LHCN-M2 (cell line): ENCODE measurements at regions not wholly inside any gene's neighbourhood (a gene's known extent, or its start where the extent isn't known, plus 50 kb on each side); places are given as distances from the start of the nearest gene placed in this dataset.
"Not testable (repeated sequence)": the region's sequence is repeated elsewhere in the genome, so short reads cannot be mapped to it uniquely, and the experiment has no call there.

Experiments used
- DNase-seq: peaks from one replicate; pipeline ENCODE4 v3.0.0-alpha.2; 2012; ENCODE audit warnings: low read depth

DNA sequence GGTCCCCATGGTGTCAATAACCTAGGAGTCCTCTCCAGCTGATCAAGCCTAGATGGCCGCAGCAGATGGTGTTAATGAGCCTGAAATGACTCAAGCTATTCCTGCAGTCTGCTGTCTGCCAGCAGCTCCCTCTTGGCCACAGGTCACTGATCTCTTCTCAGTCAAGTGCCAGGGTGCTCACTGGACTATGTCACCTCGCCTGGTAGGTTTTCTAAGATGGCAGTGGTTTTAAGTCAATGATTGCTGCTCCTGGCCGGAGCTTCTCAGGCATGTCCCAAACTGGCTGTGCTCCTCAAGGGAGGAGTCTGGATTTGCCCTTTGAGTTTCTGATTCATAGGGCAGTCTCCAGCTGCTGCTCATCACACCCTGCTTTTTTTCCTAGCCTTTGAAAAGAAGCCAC is 58.6 kb upstream of the SHISA6 start:
- no peak for DNase-seq

DNA sequence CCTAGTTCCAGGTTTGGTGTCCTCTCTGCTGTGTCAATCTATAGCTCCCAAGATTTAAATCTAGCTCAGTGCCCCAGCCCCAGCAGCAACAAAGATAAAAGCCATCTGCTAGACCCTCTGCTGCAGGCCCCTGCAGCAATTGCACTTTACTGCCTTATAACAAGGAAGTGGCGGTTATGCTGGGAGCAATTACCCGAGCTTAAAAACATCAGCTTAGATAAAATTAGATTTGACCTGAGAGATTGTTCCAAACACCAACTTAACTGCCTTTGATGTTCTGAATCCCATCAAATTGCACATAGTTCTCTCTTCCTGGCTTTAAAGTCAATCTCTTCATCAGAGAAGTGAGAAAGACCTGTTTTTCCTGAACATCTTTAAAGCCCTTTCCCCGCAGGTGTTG is 62.4 kb upstream of the SHISA6 start:
- DNase-seq: no peak

DNA sequence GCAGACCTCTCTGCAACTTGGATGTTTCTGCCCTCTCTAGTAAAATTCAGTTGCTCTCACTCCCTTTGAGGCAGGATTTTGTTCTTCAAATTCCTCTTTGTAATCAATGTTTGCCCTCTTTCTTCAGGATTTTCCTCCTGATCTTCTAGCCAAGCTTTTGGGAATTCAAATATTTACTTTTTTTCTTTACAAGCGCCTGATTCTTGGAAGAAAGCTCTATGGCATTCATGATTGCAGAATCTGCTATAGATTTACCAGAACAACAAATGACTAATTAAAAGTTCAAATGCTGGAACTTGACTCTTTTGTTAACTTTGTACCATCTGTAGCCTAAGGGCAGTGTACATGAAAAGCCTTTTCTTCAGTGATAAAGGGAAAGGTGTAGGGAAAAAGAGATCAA is 63.7 kb upstream of the SHISA6 start:
- no peak for DNase-seq

DNA sequence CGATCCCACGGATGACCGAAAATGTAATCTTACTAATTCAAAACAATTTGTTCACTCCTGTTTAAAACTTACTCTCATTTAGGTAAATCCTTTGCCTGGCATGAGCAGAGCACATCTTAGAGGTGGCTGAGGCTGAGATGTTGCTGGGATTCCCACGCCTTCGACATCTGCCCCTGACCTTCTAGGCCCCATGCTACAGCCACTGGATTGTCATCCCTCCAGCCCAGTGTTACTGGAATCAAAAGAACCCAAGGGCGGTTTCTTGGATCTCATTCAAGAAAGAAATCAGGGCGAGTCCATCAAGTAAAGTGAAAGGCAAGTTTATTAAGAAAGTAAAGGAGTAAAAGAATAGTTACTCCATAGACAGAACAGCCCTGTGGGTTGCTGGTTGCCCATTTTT is 64.5 kb upstream of the SHISA6 start:
- no peak for DNase-seq

DNA sequence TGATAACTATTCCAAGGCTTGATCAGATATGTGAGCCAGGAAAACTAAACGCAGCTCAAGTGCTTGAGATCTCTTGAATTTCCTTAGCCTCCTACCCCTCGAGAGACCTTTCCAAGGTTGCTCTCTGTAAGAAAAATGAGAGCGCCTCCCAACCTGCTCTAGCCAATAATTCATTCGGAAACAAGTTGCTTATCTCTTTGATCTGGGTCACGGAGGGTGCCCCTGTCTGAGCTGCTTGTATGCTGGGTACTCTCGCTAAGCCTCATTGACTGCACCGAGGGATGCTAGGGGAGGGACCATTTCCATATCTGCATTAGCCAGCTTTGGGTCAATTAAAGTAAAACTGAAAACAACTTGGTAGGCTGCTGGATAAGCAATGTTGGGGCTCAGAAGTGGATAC is 70.1 kb upstream of the SHISA6 start:
- no peak for DNase-seq

DNA sequence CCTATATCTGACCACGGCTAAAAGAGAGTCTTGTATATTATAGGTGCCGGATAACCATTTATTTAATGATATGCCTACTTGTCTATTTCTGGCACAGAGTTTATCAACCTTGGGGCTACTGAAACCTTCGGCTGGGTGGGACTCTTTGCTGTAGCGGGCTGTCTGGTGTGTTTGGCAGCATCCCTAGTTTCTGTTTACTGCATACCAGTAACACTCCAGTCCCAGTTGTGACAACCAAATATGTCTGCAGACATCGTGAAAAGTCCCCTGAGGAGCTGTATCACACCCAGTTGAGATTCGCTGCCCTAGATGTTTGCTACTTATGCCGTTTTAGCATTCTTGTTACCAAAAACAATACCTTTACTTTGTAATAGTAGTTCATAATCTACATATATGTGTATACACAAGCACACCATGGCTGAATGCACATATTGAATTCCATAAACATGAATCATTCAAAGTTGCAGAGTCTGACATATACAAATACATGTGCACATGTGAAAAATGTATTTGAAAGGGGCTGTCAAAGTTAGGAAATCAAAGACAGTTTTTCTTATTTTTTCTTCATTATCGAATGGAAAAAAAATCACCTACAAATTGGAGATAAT is 89.1 kb upstream of the SHISA6 start:
- no peak for DNase-seq

DNA sequence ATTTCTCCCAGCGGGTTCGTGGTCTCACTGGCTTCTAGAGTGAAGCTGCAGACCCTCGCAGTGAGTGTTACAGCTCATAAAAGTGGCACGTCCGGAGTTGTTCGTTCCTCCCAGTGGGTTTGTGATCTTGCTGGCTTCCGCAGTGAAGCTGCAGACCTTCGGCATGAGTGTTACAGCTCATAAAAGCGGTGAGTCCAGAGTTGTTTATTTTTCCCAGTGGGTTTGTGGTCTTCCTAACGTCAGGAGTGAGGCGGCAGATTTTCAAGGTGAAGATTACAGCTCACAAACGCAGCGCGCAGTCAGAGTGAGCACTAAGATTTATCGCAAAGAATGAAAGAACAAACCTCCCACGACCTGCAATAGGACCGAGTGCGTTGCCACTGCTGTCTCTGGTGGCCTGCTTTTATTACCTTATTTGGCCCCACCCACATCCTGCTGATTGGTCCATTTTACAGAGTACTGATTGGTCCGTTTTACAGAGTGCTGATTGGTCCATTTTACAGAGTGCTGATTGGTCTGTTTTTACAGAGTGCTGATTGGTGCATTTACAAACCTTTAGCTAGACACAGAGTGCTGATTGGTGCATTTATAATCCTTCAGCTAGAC is 90.0 kb upstream of the SHISA6 start:
- DNase-seq: not testable (repeated sequence)

DNA sequence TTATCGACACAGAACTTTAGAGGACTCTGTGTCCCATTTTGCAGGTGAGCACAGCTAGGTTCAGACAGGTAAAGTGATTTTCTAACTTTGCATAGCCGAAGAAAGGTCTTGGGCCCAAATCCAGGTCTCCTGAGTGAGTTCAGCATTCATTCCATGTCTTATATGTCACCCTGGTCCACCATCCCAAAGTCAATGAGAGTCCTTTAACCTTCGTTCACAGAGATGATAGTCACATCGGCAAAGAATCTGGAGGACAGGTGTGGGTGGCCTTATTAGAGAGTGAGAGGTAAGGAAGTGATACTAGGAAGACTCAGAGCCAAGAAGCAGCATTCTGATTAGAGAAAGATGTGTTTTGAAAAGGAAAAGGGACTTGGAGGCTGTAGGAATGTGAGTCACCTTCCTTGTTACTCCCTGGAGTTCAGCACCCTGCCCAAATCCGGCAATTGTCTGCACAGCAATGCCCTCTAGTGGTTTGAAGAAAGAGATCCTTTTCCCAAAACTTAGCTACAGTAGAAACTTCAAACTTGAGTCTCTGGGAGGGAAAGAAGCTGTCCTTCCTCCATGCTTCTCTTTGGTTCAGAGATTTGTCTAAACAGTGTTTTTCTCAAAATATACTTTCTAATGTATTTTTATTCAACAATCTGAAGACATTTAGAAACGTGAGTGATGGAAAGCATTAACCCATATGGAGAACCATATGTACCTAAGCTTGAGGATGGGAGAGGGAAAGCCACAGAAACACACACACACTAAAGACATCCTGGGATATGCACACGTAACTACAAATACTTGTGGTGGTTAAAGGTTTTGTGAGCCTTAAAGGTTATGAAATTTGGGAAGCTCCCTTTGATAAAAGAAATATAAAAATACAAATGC is 96.4 kb upstream of the SHISA6 start:
- peak; percentile 6 for DNase-seq

DNA sequence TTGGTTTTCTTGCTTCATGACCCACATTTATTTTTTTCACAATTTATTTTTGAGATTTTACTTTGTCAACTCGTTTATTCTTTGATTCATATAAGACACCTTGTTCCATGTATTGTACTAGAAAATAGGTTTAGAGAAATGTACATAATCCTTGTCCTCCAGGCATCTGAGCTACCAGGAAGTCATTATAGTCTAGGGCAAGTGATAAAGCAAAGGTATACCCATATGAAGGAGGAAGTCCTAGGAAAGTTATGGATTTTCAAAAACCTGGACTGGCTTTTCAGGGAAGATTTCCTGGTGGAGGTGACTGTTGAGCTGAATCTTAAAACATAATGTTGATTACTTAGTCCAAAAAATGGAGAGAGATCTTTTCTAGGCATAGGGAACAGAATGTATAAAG is 98.8 kb upstream of the SHISA6 start:
- no peak for DNase-seq

DNA sequence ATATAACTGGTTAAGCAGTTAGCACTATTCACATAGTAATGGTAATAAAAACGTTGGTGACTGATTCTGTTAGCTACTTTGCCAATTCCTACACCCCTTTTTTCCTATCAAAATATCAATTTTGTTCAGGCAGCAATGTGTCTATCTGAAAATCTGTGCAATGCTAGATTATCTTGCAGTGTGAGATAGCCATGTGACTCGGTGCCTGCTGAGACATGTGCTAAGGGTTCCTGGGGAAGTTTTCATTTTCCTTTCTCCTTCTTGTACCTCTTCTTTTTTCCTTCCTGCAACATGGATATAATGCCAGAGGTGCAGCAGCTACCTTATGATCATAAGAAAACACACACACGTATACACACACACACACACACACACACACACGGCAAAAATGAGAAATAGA is 100.5 kb upstream of the SHISA6 start:
- DNase-seq: no peak

DNA sequence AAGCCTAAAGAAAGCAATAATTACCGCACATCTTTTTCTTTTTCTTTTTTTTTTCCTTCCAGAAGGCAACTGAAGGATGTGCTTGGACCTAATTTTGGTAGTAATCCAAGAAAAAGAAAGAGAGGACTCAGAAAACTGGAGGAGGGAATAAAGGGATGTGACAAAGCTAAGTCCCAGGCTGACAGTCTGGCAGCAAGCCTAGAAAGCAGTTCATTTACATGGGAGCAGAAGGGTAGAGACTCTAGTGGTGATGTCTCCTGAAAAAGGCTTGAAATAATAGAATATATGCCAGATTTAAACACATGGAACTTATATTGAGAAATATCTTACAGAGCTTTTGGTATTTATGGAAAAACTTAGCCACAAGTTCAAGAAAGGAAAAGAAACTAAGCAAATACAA is 101.0 kb upstream of the SHISA6 start:
- no peak for DNase-seq

DNA sequence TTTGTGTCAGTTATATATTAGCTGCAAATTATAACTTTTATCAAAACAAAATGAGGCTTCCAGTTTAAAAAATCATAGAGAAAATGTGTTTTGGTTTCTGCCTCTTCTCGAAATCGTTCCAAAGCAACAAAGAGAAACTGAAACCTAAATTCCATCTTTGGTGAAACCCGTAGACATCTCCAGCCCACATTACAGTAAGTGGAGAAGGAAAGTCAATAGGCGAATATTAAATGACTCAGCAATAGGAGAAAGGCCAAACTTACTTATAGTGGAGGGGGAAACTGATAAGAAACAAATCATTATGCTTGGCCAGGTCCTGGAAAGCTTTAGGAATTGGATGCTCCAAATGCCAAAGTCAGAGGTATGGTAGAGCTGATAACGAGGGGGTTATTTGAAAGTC is 103.0 kb upstream of the SHISA6 start:
- no peak for DNase-seq

DNA sequence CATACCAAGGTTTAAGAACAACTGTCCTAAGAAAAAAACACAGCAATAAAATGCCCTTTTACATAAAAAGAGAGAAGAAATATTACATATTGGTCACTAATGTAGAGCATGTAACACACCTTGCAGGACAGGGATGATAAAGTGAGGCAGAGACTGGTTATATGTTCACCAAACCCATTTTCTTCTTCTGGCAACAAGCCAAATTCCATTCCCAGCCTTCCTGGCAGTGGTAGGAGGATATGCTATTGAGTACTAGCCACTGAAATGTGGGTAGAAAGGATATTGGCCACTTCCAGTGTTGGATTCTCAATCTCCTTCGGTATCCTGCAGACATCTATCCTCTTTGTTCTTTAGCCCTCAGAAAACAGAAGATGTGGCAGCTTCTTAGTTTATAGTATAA is 105.2 kb upstream of the SHISA6 start:
- no peak for DNase-seq

DNA sequence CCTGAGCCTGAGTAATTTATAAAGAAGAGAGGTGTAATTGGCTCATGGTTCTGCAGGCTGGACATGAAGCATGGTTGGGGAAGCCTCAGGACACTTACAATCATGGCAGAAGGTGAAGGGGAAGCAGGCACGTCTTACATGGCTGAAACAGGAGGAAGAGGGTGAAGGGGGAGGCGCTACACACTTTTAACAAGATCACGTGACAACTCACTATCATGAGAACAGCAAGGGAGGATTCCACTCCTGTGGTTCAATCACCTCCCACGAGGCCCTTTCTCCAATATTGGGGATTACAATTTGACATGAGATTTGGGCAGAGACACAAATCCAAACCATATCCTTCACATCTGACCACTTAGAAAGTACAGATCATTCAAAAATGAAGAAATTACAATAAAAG is 110.6 kb upstream of the SHISA6 start:
- no peak for DNase-seq

DNA sequence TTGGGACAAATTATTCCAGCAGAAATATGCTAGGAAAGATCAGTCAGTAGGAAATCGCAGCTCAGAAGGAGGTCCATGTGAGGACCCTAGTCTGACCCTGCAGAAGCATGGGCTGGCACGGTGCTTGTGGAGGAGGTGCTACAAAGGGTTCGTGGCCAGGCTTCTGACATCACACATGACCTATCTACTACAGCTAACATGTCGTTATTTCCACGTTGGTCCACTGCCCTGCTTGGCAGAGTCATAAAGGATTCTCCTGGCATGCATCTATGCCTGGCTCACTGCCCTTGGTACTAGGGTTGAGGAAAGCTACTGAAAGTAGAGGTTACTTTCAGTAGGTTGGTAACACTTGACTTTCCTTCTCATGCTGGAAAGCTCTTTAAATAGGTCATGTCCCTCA is 118.1 kb upstream of the SHISA6 start:
- no peak for DNase-seq

DNA sequence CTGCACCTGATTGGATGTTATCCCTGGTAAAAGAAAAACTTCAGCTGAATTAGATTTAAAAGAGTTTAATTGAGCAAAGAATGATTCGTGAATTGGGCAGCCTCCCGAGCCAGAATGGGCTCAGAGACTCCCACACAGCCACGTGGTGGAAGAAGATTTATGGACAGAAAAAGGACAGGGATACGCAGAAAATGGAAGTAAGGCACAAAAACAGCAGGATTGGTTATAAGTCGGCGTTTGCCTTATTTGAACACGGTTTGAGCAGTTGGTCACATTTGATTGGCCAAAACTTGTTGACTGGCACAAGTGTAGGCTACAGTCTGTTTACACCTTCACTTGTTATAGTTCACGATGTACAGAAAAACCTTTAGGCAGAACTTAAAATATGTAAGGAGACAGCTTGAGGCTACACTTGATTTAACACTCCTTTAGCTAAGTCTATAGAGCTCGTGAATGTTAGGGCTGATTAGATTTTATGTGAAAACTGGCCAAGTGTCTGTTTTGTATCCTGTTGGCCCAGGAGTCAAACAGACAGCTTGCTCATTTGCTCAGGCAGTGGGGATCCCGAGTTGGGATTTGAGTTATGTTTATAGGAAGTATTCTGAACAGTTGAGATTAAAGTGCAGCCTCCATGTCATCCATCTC is 119.5 kb upstream of the SHISA6 start:
- no peak for DNase-seq

DNA sequence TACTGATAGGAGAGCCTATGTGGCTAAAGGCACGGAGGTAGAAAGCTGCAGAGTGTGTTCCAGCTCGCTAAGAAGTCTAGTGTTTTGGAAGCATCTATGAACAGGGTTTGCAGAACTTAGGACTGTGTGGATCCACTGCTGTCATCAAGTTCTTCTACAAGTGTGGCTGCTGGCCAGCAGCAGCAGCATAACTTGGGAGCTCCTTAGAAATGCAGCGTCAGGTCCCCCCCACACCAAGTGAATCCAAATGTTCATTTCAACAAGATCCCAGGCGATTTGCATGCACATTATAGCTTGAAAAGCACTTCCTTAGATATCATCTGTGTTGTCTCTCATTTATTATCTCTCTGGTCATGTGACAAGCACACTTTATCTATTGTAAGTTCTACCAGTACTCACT is 131.9 kb upstream of the SHISA6 start:
- DNase-seq: no peak

DNA sequence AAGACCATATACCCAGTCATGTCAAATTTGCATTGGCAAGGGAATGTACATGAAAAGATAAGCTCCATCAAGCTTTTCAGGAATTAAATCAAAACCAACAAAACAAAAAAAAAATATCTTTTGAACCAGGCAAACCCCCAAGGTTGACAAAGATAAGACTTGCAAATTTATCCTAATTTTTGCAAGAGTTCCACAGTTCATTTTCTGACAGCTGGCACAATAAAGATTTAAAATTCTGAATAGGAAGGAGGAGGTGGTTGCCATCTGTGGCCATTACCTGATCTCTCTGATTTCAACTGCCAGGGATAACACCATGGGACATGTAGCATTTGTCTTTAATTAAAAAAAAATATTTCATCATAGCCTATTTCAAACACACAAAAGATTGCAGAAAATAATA is 135.9 kb upstream of the SHISA6 start:
- DNase-seq: no peak

DNA sequence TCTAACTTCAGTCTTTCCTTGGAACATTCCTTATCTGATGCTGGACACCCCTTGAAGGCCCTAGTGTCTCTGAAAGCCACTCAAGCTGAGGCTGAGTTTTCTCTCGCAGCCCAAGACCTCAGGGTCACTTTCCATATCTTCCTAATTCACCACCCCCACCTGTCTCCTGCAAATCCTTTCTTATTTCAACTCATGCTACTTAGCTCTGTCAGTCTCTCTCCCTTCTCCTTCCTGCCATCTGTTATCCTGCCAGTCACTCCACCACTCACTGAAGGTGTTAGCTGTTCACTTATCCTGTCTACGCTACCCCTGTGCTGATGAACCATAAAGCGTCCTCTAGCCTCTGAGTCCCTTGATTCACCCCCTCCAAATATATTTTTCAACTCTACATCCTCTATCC is 143.9 kb upstream of the SHISA6 start:
- DNase-seq: no peak

DNA sequence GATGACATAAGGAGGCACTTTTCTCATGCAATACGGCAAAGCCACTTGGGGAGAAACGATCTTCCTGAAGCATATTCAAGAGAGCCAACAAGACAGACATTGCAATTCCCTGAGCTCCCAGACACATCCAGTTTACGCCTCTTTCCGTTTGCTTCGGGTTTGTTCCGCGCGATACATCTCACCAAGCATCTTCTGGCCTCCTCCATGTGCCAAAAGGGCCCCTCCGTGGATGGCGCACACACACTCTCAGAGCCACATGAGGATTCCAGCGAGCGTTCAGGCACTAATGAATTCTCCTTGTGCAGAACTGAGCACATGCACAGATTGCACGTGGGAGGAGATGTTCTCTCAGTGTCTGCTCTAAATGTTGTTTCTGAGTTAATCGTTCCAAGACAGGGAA is 146.7 kb upstream of the SHISA6 start:
- no peak for DNase-seq

DNA sequence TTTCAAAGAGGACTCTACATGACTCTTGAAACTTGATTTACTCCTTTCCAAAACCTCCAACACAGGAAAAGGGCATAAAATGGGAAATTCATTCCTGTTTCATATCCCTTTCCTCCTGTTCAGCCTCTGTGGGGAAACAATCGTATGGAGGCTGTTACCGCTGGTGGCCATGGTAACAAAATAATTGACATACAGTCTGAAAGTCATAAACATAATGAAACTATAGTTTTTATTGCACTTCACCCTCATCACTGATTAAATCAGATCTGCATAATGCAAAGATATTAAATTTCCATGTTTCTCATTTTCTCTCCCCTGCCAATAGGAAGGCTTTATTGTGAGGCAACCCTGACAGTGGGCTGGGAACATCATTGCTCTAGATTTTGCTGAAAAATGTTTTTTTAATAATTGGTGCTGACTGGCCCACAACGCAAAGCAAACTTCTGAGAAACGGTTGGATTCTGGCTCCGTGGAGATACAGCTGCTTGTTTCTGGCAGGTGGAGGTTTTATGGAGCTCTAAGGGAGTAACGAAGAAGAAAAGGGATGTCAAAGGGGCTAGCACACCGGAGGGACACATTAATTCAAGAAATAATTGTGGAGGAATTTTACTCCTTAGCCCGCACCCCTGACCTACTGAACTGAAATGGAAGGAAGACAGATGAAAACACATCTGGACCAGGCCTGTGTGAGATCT is 154.2 kb upstream of the SHISA6 start:
- DNase-seq: no peak

DNA sequence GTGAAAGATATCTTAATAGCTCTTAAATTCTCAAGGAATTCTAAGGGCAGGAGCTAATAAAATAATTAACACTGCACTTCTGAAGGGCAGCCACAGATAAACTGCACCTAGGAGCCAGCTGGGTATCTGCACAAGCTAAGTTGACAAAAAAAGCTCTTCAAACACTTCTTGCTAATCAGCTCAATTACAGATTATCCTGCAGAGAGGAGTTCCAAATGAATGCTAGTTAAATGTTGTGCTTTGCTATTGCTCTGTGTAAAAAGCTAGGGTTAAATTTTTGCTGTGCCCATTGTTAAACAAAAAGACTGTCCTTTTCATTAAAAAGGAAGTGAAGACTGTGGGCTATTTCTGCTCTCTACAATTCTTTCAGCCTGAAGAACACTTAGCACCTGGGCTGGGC is 158.5 kb upstream of the SHISA6 start:
- no peak for DNase-seq
